ENCODE measurements at regions not wholly inside any gene's neighbourhood (a gene's known extent, or its start where the extent isn't known, plus 50 kb on each side); places are given as distances from the start of the nearest gene placed in this dataset.

DNA sequence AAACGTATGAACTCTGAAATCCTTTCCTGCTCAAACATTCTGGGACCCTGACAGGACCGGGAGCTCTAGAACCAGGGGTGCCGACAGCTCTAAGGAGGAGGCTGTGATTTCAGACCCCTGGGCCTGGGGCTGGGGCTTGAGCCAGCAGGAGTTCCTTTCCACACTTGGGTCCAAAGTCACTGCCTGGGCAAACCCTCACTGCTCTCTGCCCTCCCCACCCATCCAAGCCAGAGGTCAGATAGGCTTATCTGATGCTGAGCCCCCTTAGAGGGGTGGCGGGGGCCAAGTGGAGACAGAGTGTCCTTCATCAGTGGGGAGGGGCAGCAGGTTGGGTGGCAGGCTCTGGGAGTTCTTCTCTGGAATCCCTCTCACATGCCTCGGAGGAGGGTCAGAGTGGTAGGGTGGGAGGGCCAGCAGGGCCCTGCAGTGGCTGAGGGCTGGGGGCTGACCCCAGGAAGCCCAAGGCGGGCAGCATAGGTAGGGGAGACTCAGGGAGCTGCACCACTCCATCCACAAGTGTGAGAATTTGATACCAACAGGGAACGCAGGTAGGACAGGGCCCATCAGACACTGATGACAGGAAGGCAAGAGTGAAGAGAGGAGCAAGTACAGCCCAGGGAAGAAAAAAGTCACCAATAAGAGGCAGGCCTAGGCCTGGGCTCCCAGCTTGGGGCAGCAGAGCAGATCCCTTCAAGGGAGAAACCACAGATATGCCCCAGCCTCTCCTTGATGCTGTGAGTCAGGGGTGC lies 121.0 kb downstream of the MRPL14 start:
- no peak for TF ChIP-seq POLR2A (IDR thresholded peaks at IDR 0.05; ENCODE audit: extremely low read depth, insufficient read length)
- TF ChIP-seq, protein P1, sequence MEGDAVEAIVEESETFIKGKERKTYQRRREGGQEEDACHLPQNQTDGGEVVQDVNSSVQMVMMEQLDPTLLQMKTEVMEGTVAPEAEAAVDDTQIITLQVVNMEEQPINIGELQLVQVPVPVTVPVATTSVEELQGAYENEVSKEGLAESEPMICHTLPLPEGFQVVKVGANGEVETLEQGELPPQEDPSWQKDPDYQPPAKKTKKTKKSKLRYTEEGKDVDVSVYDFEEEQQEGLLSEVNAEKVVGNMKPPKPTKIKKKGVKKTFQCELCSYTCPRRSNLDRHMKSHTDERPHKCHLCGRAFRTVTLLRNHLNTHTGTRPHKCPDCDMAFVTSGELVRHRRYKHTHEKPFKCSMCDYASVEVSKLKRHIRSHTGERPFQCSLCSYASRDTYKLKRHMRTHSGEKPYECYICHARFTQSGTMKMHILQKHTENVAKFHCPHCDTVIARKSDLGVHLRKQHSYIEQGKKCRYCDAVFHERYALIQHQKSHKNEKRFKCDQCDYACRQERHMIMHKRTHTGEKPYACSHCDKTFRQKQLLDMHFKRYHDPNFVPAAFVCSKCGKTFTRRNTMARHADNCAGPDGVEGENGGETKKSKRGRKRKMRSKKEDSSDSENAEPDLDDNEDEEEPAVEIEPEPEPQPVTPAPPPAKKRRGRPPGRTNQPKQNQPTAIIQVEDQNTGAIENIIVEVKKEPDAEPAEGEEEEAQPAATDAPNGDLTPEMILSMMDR (IDR thresholded peaks at IDR 0.05; ENCODE audit: low read depth, low read length), result no peak
- TF ChIP-seq MAX (IDR thresholded peaks at IDR 0.05; ENCODE audit: low read depth, low read length), result no peak
- no peak for TF ChIP-seq MYC (IDR thresholded peaks at IDR 0.05; ENCODE audit: low read depth, low read length)

Measured in NB4 (cell line).